Amygdala (tissue), 56 donors: ENCODE measurements at regions not wholly inside any gene's neighbourhood (a gene's known extent, or its start where the extent isn't known, plus 50 kb on each side); places are given as distances from the start of the nearest gene placed in this dataset.
A peak's percentile ranks its signal among the peaks of the same experiment; 100 is the strongest.

ENCODE experiments used
- DNase-seq, 56 donors: peaks; one replicate each; lab custom pipeline; 2025; lab: John Stamatoyannopoulos, UW

DNA sequence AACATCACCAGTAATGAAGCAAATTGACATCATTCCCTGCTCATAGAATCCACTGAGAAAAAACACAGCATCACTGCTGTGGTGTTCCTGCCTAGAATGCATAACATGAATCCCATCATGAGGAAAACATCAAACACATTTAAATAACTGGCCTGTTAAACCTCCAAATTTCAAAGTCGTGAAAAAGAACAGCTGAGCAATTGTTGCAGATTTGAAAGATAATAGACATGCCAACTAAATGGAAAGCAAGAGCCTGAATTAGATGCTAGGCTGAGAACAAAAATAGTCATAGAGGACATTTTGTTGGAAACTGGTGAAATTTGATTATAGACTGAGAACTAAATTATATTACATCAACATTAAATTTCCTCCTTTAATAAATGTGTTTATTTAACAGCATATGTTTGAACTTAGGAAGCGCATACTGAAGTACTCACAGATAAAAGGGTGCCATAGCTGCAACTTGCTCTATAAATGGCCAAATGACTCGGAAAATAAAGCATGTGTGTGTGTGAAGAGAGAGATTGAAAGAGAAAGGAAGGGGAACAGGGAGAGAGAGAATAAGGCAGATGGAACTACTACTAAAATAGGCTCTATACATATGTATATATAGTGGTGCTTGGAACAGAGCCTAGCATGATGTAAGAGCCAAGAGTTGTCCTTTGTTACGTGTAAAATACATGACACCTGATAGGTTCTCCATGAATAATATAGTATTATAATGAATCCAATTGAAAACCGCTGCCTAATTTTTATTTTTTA, 305.0 kb upstream of the MON1B start:
- no peak for DNase-seq

DNA sequence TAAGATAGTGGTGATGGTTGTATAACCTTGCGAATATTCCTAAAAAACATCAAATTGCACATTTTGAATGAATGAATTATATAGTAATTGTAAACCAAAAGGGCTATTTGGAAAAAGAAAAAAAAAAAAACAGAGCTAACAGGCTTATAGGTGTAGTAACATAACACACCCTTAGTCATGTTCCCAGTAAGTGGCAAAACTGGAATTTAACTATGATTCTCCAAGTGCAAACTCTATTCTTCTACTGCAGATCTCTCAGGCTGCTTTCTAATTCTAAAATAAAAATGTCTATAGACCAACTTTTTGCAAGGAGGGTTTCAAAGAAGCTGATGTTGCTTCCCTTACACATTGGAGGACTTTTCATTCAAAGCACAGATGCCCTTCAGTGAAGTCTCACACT, 293.2 kb upstream of the MON1B start:
- no peak for DNase-seq

DNA sequence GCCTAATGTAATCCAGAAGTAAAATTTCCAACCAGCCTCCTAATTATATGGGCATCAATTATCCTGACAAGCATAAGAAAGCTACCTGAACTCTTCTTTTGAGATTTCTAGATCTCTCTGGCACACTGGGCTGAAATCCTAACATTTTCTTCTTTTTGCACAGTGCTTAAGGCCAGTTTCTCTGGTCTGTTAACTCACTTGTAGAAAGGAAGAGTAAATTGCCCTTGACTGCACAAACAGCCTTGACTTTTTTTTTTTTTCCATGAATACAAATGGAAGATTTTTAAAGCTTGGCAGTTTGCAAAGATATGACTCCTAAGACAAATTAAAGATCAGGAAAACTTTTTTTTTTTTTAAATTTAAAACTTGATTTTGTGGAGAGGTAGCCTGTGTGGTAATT, 291.2 kb upstream of the MON1B start:
- DNase-seq = no peak

DNA sequence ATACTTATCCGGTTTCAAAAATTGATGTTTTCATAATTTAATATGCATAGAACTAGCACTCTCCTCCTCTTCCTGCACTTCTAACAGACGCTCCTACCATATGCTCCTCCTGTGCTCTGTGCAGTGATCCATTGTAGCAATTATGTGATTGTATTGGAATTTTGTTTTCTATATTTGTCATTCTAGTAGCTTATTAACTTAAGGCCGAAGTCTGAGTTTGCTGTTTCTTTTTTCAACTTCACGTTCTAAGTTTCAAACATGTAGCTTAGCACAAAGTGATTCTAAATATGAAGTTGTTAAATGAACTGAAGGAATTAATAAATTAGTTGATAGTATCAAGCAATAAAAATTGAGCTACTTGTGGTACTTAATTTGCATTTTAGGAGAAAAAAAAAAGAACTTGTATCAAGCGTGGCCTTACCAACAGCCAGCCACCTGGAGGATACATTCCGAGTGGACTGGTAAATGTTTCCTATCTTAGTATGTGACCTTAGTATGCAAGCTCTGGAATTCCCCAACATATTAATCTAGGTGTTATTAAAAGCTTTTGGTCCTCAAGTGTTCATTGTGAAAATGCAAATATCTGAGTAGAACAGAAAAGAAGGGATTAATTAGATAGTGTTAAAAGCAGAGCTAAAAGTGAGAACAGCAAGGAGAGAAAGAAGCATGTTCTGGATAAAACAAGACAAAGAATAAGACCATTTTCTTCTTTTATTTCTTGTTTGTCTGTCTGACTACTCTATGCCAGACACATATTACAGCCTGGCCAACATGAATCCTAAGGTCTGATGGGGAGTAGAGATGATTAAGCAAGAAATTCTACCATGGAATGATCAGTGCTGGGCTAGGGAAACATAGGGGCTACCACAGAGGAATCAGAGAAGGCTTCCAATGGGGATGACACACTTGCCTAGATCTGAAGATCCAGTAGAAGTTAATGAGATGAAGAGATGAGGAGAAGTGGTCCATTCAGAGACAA, 290.4 kb upstream of the MON1B start:
- DNase-seq = no peak

DNA sequence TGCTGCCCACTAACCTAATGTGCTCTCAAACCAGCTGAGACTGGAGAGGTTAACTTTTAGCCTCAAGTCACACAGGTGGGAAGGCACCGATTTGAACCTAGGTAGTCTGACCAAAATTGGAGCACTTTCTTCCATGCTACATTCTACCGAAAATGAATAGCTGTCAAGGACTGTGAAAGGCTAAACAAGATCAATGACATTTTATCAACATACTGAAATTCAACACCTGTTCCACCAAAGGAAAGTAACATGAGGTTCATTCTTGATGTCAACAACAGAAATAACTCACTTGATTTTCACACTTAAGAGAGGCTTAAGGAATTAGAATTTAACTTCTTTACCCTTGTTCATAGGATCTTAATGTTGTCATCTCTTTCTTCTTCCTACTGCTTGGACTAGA, 284.4 kb upstream of the MON1B start:
- no peak for DNase-seq

DNA sequence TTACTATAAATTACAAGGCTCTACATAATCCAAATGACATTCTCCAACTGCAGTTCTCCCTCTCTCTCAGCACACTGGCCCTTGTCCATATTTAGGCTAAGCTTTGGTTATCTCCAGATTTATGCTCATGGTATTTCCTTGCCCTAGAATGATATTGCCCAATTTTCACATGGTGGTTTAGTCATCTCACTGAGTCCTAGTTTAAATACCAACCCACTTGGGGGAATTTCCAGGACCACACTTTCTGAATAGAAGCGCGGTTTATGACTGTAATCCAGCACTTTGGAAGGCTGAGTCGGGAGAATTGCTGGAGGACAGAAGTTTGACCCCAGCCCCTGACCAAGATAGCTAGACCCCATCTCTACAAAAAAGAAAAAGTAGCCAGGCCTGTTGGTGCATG, 280.1 kb upstream of the MON1B start:
- DNase-seq = no peak

DNA sequence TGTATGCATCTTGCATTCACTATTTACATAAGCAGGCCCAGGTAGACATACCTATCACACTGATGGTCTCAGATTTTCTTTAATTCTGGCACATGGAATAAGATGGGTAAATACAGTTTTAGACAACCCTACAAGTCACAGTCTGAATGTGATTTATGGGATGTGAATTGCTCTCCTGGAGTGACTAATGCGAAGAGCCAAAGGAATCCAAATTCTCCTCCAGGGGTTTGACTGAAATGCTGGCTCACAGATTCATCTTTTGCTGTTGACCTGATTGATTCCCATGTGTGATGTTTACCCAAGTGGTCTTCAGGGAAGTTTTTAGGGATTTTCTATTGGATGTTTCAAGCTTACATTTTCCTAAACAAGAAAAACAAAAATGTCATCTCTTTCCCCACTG, 277.9 kb upstream of the MON1B start:
- no peak for DNase-seq

DNA sequence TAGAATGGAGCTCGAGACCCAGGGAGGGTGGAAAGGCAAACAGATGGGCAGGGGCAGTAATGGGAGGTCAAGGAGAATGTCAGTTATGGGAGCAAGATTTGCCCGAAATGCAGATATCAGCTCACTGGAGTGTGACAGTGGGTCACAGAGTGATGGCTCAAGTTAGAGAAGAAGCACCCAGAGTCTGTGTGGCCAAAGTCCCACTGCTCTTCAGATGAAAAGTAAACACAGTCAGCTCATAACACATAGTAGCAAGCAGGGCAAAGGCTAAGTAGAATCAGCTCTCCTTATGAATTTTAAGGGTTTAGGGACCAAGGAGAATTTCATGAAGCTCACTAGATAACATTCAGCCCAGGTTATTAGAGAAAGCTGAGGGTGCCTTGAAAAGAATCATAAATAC, 264.9 kb upstream of the MON1B start:
- no peak for DNase-seq

DNA sequence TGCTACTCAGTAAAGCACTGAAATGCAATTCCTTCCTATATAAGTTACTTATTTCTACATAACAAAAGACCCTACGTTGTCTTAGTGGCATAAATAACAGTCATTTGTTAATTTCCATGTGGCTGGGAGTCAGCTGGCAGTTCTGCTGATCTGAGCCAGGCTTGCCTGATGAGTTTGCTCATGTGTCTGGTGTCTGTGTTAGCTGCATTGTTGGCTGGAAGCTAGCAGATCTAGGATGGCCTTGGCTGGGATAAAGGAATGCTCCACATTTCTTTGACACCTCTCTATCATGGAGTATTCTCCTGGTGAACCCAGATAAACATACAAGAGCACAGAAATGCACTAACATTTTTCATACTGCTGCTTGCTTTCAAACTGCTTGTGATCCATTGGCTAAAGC, 264.4 kb upstream of the MON1B start:
- no peak for DNase-seq

DNA sequence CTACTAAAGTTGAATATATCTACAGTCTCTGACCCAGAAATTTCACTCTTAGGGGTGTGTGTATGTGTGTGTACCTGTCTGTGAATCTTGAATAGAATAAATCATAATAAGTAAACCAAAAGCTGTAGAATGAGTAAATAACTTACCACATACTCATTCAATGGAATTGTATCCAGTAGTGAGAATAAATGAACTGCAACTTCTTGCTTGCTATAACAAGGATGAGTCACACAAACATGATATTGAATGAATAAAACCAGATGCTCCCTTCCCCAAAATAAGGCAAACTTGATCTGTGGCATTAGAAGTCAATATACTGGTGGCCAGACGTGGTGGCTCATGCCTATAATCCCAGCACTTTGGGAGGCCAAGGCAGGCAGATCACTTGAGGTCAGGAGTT, 259.8 kb upstream of the MON1B start:
- DNase-seq = no peak

DNA sequence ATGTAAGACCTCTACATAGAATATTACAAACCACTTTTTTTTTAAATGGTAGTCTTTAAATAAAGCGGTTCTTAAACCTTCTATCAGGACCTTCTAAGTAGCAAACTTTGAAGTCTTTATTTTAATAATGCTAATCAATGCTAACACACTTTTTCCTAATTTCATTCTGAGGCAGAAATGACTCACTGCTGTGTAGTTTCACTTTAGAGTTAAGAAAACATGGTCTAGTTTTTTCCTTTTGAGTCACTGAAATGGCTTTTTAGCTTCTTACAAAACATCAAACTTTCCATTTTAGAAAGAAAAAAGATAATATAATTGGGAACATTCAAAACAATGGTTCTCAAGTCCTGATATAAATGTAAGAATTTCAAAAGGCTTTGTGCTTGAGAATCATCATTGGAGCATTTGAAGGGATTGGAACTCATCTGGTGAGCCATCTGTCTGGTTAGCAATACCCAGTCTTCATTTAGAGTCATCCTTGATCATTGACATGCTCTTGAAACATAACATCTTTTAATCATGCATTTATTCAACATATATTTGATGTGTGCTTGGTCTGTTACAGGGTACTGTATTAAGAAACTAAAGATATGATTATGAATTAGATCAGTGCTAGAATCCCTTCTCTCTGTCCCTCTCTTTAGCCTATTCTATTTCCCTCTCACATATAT, 258.3 kb upstream of the MON1B start:
- DNase-seq = no peak

DNA sequence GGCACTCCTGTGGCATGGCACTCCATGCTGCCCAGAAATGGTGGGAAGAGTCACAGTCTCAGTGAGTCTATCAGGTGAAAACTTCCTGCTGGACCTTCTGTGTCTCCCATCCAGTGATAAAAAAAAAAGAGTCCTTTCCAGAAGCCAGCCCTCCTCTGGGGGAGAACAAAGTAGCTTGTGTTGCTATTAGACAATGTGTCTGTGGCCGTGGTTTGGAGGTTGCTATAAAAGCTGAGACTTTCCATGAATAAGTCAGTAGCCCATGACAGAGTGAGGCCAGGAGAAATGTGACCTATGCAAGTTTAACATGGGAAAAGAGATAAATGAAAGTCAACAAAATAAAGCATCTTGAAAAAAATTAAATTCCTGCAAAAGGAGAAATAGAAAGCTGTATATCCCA, 250.7 kb upstream of the MON1B start:
- no peak for DNase-seq

DNA sequence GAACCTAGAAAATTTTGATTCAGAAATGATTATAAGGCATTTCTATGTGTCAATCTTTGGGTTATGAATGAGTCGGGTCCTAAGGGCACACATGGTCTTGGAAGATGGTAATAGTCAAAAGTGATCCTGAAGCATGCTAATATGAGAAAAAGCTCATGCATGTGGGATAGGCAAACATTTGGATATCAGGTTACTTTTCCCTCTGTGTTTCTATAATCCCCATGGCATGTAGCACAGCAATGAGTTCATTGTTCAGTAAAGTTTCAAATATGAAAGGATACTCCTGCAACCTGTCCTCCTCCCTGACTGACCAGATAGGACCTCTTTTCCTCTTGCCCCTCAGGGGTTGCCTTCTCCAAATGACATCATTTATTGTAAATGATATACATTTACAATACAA, 249.9 kb upstream of the MON1B start:
- DNase-seq = no peak

DNA sequence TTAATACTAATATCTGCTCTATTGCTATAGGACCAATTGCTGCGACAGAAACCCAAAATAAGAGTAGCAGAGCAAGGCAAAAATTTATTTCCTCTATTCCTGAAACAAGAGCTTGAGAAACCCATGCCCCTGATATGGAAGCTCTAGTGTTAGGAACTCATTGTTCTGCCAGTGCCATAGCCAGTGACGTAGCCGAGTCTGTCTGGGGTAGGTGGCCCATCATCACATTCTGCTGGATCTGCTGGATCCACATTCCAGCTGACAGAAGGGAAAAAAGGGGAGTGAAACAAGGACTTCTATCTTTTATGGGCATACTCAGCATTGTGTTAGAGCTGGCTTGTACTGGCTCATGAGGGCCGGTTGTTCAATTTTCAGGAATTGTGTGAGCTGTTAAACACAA, 248.9 kb upstream of the MON1B start:
- no peak for DNase-seq

DNA sequence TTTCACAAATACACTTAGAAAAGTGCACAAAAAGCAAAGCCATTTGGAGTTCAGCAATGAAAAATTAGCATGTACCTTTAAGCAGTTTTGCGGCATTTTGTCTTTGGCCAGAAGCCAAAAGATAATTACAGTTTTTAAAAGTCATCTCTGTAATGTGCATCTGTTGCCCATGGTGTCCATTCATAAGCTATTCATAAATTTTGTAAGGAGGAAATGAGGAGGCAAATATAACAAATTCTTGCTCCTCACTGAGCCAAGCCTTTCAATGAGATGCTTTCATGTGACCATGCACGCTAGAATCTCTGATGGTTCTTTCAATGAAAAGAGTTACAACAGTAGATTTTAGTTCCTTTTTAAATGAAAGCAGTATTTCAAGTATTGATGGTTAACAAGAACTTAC, 247.1 kb upstream of the MON1B start:
- DNase-seq = no peak

DNA sequence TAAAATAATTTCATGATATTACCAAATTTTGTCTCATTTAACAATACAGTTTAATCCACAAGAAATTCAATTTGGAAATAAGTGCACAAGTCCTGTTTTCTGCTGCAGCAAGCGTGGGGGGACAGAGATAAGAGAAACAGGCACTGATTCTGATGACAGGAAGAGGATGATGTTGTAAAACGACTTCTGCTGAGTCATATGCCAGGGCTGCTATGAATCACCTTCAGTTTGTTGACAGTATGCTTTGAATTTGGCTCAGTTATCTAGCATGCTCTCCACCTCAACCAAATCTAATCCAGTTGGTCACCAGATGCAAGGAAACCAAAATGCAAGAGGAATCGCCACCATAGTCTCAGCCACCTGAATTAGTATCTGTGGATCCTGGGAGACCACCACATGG, 244.1 kb upstream of the MON1B start:
- DNase-seq = peak in 7 of 56 donors; percentile 0 to 47 (median 6)

DNA sequence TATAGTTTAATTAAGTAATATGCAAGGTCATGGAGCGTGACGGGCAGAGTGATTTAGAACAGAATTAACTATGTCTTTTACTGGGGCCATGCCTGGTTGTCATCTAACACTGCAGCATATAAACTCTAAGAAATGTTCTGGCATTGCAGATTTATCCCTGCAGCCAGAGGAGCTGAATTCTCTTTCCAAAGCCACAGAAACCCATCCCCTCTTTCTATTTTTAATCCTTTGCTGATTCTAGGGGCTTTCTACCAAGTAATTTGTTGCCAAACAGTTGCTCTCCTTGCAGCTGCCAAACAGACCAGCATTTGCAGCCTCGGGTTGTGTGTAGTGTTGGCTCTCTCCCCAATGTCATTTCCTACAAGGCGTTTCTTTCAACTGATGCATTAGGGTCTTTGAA, 243.2 kb upstream of the MON1B start:
- peak in 5 of 56 donors; percentile 1 to 21 (median 11) for DNase-seq

DNA sequence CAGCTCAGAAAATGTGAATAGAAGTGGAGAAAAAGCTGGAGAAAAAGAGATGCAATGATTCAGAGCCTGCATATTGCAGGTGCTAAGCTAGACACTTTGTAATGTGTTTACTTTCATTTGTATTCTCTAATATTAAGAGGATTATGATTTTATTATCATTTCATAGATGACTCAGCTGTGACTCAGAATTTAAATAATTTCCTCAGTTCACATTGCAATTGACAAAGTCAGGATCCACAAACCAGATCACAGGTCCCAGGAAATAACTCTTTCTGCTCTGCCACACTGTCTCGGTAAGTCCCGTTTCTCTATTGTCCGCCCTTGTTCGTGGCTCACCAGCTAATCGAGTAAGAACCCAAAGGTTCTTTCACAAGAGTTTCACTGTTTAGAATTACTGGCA, 235.4 kb upstream of the MON1B start:
- no peak for DNase-seq

DNA sequence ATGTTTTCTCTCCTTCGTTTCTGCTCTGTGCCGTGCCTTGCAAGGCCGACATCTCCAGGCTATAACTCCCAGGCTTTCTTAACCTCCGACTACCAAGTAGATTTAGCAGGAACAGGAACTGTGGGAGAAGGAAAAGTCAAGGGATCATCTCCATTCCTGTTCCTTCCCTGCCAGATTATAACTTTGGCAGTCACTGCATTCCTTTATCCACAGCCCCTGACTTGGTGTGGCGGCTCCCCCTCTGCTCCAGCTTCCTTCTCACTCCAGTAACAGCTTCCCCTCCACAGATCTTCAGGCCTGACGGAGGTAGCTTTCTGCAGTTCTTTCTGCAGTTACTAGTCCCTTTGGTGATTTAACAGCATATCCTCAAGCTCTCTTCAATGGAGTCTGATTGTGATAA, 234.6 kb upstream of the MON1B start:
- no peak for DNase-seq

DNA sequence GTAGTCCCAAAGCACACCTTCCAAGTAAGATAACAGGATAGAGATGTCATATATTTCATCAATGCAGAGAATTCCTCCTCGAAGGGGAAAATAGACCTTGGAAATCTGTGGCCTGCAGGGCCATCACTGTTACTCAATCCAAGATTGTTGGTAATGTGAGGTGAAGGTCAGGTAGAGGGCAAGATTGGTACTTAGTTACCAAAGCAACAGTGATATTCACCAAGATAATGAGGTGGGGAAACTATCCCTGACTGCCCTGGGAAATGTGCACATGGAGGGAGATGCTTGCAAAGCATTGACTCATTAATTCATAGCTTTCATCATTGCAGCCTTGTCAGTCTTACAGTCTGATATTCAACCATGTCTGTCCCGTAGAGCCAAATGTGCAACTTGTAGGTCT, 234.1 kb upstream of the MON1B start:
- no peak for DNase-seq

DNA sequence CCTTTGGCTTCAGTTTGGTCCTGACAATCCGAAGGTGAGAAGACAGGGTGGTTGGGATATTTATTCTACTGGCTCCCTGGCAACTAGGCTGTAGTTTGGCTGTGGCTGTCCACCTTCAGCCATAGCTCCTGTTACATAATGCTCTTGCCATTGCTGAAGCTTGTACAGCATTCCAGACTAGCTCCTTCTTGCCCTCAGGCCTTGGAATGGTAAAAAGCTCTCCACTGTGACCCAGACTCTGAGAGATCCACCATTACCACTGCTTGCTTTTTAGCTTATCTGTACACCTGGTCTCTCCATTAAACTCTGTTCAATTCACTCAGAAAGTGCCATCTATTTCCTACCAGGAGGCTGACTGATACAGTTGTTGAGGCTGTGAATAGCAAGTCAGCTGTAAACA, 231.8 kb upstream of the MON1B start:
- no peak for DNase-seq
